ENCODE measurements at regions not wholly inside any gene's neighbourhood (a gene's known extent, or its start where the extent isn't known, plus 50 kb on each side); places are given as distances from the start of the nearest gene placed in this dataset.

- ChIA-PET CTCF (no interaction called here), POLR2A (no interaction called here)
- no peak overlapping the region for H3K27ac ChIP-seq (ENCODE audit: low read depth in 1 of 2, low read length in 2 of 2)
- Mint-ChIP-seq H3K4me3 (no peak overlapping the region), H3K4me1 (ENCODE audit: low read depth) (no peaks in the 10 kb centered on the region), H3K9me3 (peaks cover 14% of the 10 kb centered on the region), H3K36me3 (ENCODE audit: low read depth) (no peaks in the 10 kb centered on the region), H3K27ac (no peak overlapping the region), H3K27me3 (no peaks in the 10 kb centered on the region)
- no peak overlapping the region for H3K4me3 ChIP-seq (ENCODE audit: low read length)
- DNase-seq (no peak), ATAC-seq (ENCODE audit: poor library complexity) (no peak)
- no peaks in the 10 kb centered on the region for H3K4me1 ChIP-seq (ENCODE audit: insufficient read depth, low read length)
- no peak for TF ChIP-seq CTCF (IDR thresholded peaks at IDR 0.05)
- intact Hi-C loops (cut with DNase I, micrococcal nuclease) = no loop called here
- peaks cover 0 to 10% of the 10 kb centered on the region in 2 experiments for H3K9me3 ChIP-seq (ENCODE audit: control insufficient read depth in 1 of 2, insufficient read depth in 1 of 2, low read length in 2 of 2)
- H3K27me3 ChIP-seq (ENCODE audit: control insufficient read depth in 1 of 2, insufficient read depth in 2 of 2, low read length in 2 of 2) = no peaks in the 10 kb centered on the region
- H3K36me3 ChIP-seq (ENCODE audit: insufficient read depth, low read length) = no peaks in the 10 kb centered on the region
Measured at GRCh38 chr15:23828786-23829185, 141.7 kb upstream of the NDN start.

- CTCF ChIA-PET = no interaction called here
- no peak for DNase-seq
- H3K9me3 ChIP-seq (ENCODE audit: control insufficient read depth in 1 of 2, insufficient read depth in 1 of 2, low read length in 2 of 2) = peaks cover 0 to 12% of the 10 kb centered on the region in 2 experiments
- no peaks in the 10 kb centered on the region for H3K4me1 ChIP-seq (ENCODE audit: insufficient read depth, low read length)
- POLR2A ChIA-PET = no interaction called here
- Mint-ChIP-seq H3K27me3 (no peaks in the 10 kb centered on the region), H3K9me3 (peaks cover 18% of the 10 kb centered on the region), H3K27ac (no peak overlapping the region), H3K36me3 (ENCODE audit: low read depth) (no peaks in the 10 kb centered on the region), H3K4me1 (ENCODE audit: low read depth) (no peaks in the 10 kb centered on the region), H3K4me3 (no peak overlapping the region)
- H3K27ac ChIP-seq (ENCODE audit: low read depth in 1 of 2, low read length in 2 of 2) = no peak overlapping the region
- no peaks in the 10 kb centered on the region for H3K36me3 ChIP-seq (ENCODE audit: insufficient read depth, low read length)
- no peaks in the 10 kb centered on the region for H3K27me3 ChIP-seq (ENCODE audit: control insufficient read depth in 1 of 2, insufficient read depth in 2 of 2, low read length in 2 of 2)
- TF ChIP-seq CTCF (IDR thresholded peaks at IDR 0.05) = no peak
- no peak overlapping the region for H3K4me3 ChIP-seq (ENCODE audit: low read length)
- ATAC-seq (ENCODE audit: poor library complexity) = no peak
- intact Hi-C loops (cut with DNase I, micrococcal nuclease) = no loop called here
Measured at GRCh38 chr15:23835953-23836352, 148.8 kb upstream of the NDN start.

- CTCF ChIA-PET = no interaction called here
- intact Hi-C loops (cut with DNase I, micrococcal nuclease) = no loop called here
Measured at GRCh38 chr15:23839893-23840474, 152.9 kb upstream of the NDN start.

More at GRCh38 chr15:23839893-23840474, 152.9 kb upstream of the NDN start:
- Mint-ChIP-seq H3K27ac (no peak overlapping the region), H3K4me3 (no peak overlapping the region), H3K4me1 (ENCODE audit: low read depth) (no peaks in the 10 kb centered on the region), H3K27me3 (no peaks in the 10 kb centered on the region), H3K9me3 (peaks cover 18% of the 10 kb centered on the region), H3K36me3 (ENCODE audit: low read depth) (no peaks in the 10 kb centered on the region)
- no peak for ATAC-seq (ENCODE audit: poor library complexity)
- no peak overlapping the region for H3K27ac ChIP-seq (ENCODE audit: low read depth in 1 of 2, low read length in 2 of 2)
- no peaks in the 10 kb centered on the region for H3K4me1 ChIP-seq (ENCODE audit: insufficient read depth, low read length)
- no peak overlapping the region for H3K4me3 ChIP-seq (ENCODE audit: low read length)
- TF ChIP-seq CTCF (IDR thresholded peaks at IDR 0.05) = no peak
- POLR2A ChIA-PET = no interaction called here
- DNase-seq = no peak
- H3K9me3 ChIP-seq (ENCODE audit: control insufficient read depth in 1 of 2, insufficient read depth in 1 of 2, low read length in 2 of 2) = peaks cover 0 to 5% of the 10 kb centered on the region in 2 experiments
- no peaks in the 10 kb centered on the region for H3K36me3 ChIP-seq (ENCODE audit: insufficient read depth, low read length)
- no peaks in the 10 kb centered on the region for H3K27me3 ChIP-seq (ENCODE audit: control insufficient read depth in 1 of 2, insufficient read depth in 2 of 2, low read length in 2 of 2)
